Retinal pigment epithelial cell (primary cell): ENCODE measurements at regions not wholly inside any gene's neighbourhood (a gene's known extent, or its start where the extent isn't known, plus 50 kb on each side); places are given as distances from the start of the nearest gene placed in this dataset.

Source experiments
- DNase-seq: peaks from one replicate; pipeline ENCODE4 v3.0.0-alpha.2; 2010; ENCODE audit warnings: low read depth
- H3K4me3 ChIP-seq: 2 replicates; pipeline ENCODE4 v1.5.1; 2011; ENCODE audit warnings: mild to moderate bottlenecking, low read length, control low read depth, moderate library complexity
- CTCF ChIP-seq: conservative IDR thresholded peaks from 2 replicates; pipeline ENCODE4 v1.5.1; 2011; ENCODE audit warnings: low read depth, low read length, control low read depth, inconsistent platforms

GRCh38 chr14:94717808-94718207 is 52.1 kb downstream of the GSC start:
- TF ChIP-seq CTCF: no peak
- DNase-seq: no peak
- no peak overlapping the region for H3K4me3 ChIP-seq

- no peak for DNase-seq
- H3K4me3 ChIP-seq: no peak overlapping the region
- no peak for TF ChIP-seq CTCF
These were observed 52.9 kb downstream of the GSC start for GRCh38 chr14:94716976-94717375.

DNA sequence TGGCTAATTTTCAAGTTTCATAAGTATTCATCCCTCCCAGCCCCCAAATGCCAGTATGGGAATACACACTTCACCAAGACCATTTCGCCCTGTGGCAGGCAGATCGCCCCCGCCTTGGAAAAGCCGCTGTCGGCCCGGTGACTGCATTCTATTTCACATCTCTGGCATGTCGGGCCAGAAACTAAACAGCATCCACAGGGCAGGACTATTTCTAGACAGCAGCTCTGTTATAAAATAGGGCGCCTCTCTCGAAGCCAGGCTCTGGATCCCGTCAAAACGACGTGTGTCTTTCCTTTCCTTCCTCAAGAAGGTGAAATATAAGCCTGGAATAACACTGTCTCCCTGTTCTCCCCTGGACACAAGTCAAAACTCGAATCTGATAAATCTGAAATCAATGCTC is 56.8 kb downstream of the GSC start:
- no peak overlapping the region for H3K4me3 ChIP-seq
- no peak for TF ChIP-seq CTCF
- DNase-seq: no peak

DNA sequence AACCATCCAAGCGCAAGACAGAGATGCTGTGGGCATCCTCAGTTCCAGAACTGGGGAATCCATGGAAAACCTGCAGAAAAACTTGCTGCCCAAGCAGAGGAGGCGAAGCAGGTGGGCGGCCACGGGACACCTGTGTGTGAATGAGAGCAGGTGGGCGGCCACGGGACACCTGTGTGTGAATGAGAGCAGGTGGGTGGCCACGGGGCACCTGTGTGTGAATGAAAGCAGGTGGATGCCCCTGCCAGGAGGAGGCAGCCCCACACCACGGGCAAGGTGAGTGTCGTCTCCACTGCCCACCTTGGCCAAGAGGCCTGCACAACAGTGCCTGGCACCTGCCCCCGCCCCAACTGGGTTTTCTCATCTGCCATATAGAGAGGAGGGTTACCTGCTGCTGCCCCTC is 59.2 kb downstream of the GSC start:
- no peak overlapping the region for H3K4me3 ChIP-seq
- no peak for TF ChIP-seq CTCF
- DNase-seq: no peak

GRCh38 chr14:94707494-94707893 is 62.4 kb downstream of the GSC start:
- no peak overlapping the region for H3K4me3 ChIP-seq
- no peak for TF ChIP-seq CTCF
- no peak for DNase-seq

DNA sequence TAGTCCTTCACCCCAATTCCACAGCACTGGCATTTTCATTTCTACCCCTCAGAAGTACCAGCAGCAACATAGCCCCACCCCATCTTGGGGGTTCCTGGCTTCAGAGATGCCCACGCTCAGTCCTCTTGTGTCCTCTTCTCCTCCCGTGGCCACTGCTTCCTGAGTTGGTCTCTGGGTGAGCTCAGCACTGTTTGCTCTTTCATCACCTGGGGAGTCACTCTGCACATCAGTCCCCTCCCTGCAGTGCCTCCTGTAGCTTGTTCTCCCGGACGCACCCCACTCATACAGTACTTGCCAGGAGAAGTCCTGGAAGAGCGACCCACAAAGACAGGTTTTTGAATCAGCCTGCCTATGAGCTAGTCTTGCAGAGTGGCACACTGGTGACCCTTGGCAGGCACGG is 63.8 kb downstream of the GSC start:
- no peak overlapping the region for H3K4me3 ChIP-seq
- TF ChIP-seq CTCF: no peak
- no peak for DNase-seq

DNA sequence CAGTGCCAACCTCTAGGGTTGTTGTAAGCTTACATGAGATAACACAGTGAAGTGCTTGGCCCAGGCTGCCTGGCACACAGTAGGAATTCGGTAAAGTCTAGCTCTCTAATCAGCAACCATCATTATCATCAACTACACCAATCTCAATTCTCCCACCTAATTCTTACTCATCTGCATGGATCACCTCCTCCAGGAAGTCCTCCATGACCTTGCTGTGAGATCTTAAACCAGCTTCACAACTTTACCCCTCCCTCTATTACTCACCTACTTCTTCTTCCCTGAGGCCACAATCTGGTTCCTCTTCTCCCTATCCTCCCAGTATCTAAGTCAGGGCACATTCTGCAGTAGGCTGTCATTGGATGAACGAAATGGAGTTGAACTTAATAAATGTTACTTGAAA is 67.3 kb downstream of the GSC start:
- H3K4me3 ChIP-seq: no peak overlapping the region
- TF ChIP-seq CTCF: no peak
- DNase-seq: no peak
